ENCODE measurements at regions not wholly inside any gene's neighbourhood (a gene's known extent, or its start where the extent isn't known, plus 50 kb on each side); places are given as distances from the start of the nearest gene placed in this dataset.
"Not testable (repeated sequence)": the region's sequence is repeated elsewhere in the genome, so short reads cannot be mapped to it uniquely, and the experiment has no call there.

DNA sequence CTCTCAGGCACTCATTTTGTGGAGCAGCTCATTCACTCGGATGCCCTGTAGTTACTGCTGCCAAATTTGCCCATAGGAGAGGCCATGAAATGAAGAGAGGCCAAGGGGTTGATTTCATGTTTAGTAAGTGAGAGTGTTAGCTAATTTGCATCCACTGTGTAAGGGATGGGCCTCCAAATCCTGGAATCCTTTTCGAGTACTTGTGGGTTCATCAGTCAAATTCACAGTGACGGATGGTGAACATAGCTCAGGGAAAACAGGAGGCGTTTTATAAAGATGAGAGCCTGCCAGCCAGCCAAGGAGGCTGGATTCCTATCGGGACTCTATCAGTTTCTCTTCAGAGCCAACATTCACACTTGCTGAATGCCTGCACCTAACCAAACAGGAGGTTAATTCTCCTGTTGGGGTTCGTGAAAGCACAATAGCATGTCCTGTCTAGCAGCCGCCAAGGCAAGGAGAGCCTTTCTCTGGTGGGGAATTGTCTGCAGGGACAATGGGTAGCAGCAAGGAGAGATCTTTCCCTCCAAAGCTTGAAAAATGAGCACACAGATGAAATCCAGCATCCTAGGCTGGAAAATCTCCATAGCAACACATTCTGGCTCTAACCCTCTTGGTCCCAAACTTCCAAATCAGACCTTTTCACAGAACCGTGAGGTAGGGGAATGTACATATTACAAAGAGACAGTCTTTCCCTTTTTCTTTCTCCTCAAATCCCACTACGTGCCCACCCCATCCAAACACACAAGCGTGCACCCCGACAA lies 231.4 kb upstream of the ECI2 start:
- no peak for DNase-seq

DNA sequence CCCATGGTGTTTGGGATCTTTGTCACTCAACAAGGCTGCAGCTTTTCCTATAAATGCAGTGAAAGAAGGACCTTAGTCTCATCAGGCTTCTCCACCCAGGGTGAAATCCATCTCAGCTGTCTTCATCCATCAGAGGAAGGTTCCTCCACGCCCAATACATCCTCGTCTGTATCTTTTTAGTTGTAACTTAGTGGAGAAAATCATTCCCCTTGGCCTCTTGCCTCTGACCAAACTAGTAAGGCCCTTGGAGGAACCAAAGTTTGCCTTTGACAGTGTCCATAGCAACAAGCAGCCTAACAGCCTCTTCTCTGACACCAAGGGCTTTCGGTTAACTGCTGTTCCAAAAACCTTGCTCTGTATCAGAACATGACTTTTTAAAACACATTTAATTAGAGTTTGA lies 230.3 kb upstream of the ECI2 start:
- no peak for DNase-seq

- DNase-seq: no peak
Observed at GRCh38 chr6:4364711-4365110, 229.3 kb upstream of the ECI2 start.

DNA sequence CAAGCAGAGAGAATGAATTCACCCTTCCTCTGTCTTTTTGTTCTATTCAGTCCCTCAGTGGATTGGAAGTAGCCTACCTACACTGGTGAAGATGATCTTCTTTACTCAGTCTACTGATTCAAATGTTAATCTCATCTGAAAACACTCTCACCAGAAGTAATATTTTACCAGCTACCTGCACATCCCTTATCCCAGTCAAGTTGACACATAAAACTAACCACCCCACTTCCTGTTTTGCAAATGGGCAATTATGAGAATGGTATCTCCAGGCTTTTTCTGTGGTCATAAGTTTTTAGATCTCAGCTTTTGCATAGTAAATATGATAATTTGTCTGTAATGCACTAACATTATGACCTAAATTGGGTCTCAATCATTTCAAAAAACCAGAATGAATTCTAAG lies 228.8 kb upstream of the ECI2 start:
- no peak for DNase-seq

DNA sequence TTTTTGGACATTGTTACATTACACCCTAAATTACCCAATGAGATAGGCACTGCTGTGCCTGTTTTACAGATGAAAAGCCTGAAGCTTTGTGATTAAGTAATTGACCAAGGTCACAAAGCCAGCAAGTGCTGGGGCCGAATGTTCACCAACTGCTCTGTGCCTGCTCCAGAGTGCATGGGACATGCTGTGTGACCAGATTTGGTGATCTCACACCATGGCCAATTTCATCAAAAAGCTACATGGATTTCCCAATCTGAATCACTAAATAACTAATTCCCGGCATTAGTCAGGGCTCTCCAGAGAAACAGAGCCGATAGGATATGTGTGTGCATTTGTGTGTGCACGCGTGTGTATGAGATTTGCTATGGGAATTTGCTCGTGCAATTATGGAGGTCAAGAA lies 228.3 kb upstream of the ECI2 start:
- no peak for DNase-seq

- DNase-seq: no peak
Observed at GRCh38 chr6:4362326-4362725, 227.0 kb upstream of the ECI2 start.

DNA sequence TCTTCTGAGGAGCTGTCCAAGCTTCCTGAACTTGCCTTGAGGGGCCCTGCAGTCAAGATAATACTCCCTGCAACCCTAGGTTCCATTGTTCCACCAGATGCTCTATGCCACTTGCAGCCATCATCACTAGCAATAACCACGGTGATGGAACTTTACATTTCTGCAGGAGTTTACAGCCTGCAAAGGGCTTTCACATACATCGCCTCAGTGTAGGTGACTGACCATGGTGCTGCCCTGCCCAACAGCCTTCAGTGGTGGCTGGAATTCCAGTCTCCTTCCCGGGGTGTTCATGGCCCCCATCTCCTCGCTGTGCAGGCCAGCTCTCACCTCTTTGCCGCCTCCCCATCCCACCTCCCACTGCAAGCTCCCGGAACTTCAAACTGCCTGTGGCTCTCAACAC lies 225.5 kb upstream of the ECI2 start:
- DNase-seq: no peak

DNA sequence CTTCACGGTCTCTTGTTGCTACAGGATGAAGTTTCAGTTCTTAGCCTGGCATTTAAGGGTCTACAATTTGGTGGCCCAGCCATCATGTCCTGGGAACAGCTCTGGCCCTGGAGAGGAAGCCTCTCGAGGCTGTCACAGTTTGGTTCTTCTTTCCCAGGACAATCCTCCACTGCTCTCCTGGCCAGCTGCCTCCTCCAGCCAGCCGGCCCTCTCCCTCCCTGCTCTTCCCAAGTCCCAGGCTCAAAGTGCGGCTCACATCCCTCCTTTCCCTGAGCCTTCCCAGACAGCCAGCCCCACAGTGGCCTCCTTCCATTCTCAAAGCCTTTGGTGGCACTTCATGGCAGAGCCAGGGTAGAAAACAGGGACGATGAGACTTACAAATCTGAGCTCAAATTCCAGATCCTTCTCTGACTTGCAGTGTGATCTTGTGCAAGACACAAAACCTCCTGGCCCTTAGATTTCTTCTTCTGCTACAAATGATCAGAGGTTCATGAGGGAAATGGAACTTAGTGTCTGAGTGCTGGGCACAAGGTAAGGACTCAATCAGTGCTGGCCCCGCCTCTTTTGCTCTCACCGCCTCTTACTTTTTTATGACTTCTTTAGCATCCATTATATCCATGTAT lies 223.8 kb upstream of the ECI2 start:
- no peak for DNase-seq

DNA sequence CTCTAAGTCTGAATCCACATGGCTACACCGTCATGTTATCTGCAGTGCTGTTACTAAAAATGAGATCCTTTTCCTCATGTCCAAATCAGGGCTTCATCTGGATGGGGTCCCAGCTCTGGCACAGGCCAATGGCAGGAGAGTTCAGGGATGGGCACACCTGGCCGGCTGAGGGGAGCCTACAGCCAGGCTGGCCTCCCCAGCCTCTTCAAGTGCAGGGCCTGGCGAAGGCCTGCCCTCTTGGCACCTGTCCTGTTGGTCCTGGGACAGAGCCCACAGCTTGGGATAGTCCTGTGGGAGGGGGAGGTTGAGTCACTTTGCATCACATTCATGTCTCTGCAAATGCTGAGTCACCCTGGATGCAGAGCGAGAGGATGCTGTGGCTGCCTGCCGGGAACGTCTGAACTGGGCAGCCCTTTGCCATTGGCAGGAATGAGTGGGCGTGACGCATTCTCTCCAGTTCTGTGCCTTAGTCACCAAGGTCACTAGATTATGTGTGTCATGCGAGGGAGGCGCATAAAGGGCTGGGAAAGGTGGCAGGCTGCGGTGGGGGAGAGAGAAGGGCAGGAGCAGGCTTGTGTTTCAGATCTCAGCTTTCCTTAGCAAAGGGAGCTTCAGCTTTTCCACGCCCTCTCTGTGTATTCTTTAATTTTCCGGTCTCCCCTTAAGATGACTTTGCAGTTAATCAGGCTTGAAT lies 223.2 kb upstream of the ECI2 start:
- no peak for DNase-seq

- DNase-seq: not testable (repeated sequence)
Observed at GRCh38 chr6:4357660-4358152, 222.3 kb upstream of the ECI2 start.

GRCh38 chr6:4356899-4357659 lies 221.7 kb upstream of the ECI2 start:
- no peak for DNase-seq

- no peak for DNase-seq
Observed at GRCh38 chr6:4355241-4355640, 219.9 kb upstream of the ECI2 start.

DNA sequence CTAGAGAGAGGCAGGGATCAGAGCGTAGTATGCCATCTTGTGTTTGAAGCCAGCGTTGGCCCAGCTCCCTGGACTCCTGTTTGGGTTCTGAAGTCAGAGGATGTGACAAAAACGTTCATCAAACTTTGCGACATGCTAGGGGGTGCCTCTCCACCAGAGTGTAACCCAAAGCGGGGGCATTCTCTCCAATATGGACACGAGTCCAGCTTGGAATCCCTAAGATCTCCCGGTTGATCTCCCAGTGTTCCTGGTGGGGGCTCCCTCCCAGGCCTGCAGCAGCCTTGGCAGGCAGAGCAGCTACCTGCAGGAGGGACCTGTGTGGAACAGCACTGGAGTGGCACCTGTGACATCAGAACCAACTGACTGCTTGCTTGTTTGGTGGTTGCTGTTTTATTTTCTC lies 218.8 kb upstream of the ECI2 start:
- DNase-seq: no peak

DNA sequence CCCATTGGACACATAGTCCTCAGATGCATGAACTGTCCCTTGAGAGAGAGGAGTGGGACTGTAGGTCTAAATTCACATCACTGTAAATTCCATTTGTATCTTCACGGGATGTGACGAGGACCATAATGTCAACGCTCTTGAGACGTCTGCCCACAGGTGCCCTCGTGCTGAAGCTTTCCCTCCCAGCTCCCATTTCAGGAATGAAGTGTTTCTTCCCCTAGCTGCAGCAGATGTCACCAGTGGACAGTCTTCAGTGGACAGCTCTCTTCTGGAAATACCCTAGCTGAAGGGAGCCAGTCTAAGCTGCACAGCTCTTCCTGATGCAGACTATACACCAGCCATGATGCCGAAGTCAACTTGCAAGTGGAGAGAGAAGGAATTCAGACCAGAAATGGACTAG lies 217.4 kb upstream of the ECI2 start:
- no peak for DNase-seq

- no peak for DNase-seq
Observed at GRCh38 chr6:4352322-4352669, 216.9 kb upstream of the ECI2 start.

- no peak for DNase-seq
Observed at GRCh38 chr6:4351520-4352321, 216.3 kb upstream of the ECI2 start.

- DNase-seq: no peak
Observed at GRCh38 chr6:4350567-4351519, 215.5 kb upstream of the ECI2 start.

- no peak for DNase-seq
Observed at GRCh38 chr6:4349931-4350330, 214.6 kb upstream of the ECI2 start.

- no peak for DNase-seq
Observed at GRCh38 chr6:4349323-4349722, 213.9 kb upstream of the ECI2 start.

GRCh38 chr6:4348462-4349112 lies 213.2 kb upstream of the ECI2 start:
- DNase-seq: no peak

DNA sequence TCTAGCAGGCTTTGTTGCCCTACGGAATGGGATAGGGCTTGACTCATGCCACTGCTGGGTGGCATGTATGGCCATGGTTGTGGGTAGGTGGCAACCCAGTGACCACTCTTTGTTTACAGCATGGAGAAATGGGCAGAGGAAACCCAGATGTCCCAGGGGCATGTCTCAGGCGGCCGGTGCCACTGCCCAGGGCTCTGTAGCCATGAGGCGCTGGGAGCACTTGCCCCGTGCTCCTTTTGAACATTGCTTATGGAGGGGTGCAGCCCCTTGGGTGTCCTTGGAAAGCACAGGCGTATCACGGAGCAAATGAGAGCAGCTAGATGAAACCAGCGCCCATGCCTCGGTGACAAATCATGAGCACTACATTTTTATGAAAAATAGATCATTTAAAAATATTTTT lies 212.5 kb upstream of the ECI2 start:
- no peak for DNase-seq
